Tibial artery (tissue), 4 donors: ENCODE measurements at regions not wholly inside any gene's neighbourhood (a gene's known extent, or its start where the extent isn't known, plus 50 kb on each side); places are given as distances from the start of the nearest gene placed in this dataset.

Experiments
- DNase-seq, 2 donors: peaks; one replicate each; pipeline ENCODE4 v3.0.0-alpha.2; 2019
- H3K27ac ChIP-seq, 2 donors: fragments of 200-600 bp; sonication (generic) in 1 of 2; 1 replicate in 1 of 2; 2 replicates in 1 of 2; pipeline ENCODE4 v1.5.1; 2018 to 2019; ENCODE audit warnings: mild to moderate bottlenecking in 1 of 2
- H3K27me3 ChIP-seq, 2 donors: fragments of 200-600 bp; sonication (generic) in 1 of 2; one replicate each; pipeline versions ENCODE4 v1.5.1 to v1.6.0; 2016 to 2019
- H3K36me3 ChIP-seq, 3 donors: fragments of 200-600 bp; sonication (generic) in 2 of 3; one replicate each; pipeline ENCODE4 v1.5.1; 2016 to 2019; ENCODE audit warnings: mild to moderate bottlenecking in 2 of 3
- H3K4me1 ChIP-seq, 4 donors: fragments of 200-600 bp; sonication (generic) in 2 of 4; 1 replicate in 3 of 4; 2 replicates in 1 of 4; pipeline ENCODE4 v1.5.1; 2016 to 2019
- H3K4me3 ChIP-seq, 2 donors: fragments of 200-600 bp; sonication (generic) in 1 of 2; 1 replicate in 1 of 2; 2 replicates in 1 of 2; pipeline ENCODE4 v1.5.1; 2018 to 2019; ENCODE audit warnings: mild to moderate bottlenecking in 2 of 2
- H3K9me3 ChIP-seq, 3 donors: fragments of 200-600 bp; sonication (generic) in 1 of 3; one replicate each; pipeline ENCODE4 v1.5.1; 2016 to 2019
- intact Hi-C: fragments of 100-400 bp; cut with DNase I; formaldehyde crosslinking; loops from one replicate; pipeline ENCODE4 v1.15.0; 2023; ENCODE audit warnings: low total_unique reads
- TF ChIP-seq, protein P1 (sequence below), 2 experiments: fragments of 200-600 bp in 1 of 2; fragments of 450-650 bp in 1 of 2; IDR thresholded peaks; one replicate each; pipeline ENCODE4 v1.5.1; 2017 to 2019; ENCODE audit warnings: antibody characterized with exemption in 2 of 2, mild to moderate bottlenecking in 1 of 2, moderate library complexity in 1 of 2

DNA sequence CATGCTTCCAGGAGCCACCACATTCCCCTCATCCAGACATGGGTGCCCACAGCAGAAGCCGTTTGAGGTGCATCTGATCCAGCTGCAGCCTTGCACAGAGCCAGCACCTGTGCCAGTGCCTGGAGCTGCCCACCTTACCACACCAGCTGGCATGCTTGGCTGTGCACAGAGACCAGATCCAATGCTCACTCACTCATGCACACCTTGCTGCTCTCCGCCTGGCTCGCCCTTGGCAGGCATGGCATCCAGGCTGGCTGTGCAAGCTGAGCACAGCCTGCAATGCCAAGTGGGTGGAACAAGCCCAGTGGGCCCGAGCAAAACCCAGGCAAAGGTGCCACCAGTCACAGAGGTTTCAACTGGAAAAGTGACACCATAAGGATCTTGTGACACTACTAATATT lies 66.9 kb upstream of the SEMA3A start:
- intact Hi-C loops: no loop called here
- TF ChIP-seq, protein P1, sequence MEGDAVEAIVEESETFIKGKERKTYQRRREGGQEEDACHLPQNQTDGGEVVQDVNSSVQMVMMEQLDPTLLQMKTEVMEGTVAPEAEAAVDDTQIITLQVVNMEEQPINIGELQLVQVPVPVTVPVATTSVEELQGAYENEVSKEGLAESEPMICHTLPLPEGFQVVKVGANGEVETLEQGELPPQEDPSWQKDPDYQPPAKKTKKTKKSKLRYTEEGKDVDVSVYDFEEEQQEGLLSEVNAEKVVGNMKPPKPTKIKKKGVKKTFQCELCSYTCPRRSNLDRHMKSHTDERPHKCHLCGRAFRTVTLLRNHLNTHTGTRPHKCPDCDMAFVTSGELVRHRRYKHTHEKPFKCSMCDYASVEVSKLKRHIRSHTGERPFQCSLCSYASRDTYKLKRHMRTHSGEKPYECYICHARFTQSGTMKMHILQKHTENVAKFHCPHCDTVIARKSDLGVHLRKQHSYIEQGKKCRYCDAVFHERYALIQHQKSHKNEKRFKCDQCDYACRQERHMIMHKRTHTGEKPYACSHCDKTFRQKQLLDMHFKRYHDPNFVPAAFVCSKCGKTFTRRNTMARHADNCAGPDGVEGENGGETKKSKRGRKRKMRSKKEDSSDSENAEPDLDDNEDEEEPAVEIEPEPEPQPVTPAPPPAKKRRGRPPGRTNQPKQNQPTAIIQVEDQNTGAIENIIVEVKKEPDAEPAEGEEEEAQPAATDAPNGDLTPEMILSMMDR (IDR thresholded peaks at IDR 0.05): no peak
- DNase-seq: no peak

DNA sequence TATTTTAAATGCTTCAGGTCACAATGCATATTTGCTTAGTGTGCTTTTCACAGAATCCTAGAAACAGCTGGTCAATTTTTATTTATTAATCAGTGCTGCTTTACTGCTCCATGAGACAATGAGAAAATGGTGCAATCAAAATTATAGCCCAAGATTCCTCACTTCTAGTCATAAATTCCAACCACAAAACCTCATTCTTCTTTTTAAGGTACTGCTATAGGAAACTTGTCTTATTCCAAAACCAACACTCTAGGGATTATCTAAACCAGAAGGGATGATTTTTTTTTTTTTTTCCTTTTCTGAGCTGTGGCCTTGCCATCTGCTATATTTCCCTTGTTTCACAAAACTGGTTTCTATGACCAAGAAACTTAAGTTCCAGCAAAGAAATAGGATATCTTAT lies 64.0 kb upstream of the SEMA3A start:
- no peak overlapping the region for H3K27ac ChIP-seq
- H3K36me3 ChIP-seq: no peaks in the 10 kb centered on the region
- no peak overlapping the region for H3K4me3 ChIP-seq
- H3K9me3 ChIP-seq: no peaks in the 10 kb centered on the region
- H3K27me3 ChIP-seq: no peaks in the 10 kb centered on the region
- intact Hi-C loops: no loop called here
- TF ChIP-seq, protein P1 (IDR thresholded peaks at IDR 0.05): no peak
- no peaks in the 10 kb centered on the region for H3K4me1 ChIP-seq
- DNase-seq: no peak

More for the DNA sequence above, 66.9 kb upstream of the SEMA3A start:
- Histone ChIP-seq H3K4me1 (no peaks in the 10 kb centered on the region), H3K27ac (no peak overlapping the region), H3K36me3 (no peaks in the 10 kb centered on the region), H3K4me3 (no peak overlapping the region), H3K9me3 (no peaks in the 10 kb centered on the region), H3K27me3 (no peaks in the 10 kb centered on the region)

DNA sequence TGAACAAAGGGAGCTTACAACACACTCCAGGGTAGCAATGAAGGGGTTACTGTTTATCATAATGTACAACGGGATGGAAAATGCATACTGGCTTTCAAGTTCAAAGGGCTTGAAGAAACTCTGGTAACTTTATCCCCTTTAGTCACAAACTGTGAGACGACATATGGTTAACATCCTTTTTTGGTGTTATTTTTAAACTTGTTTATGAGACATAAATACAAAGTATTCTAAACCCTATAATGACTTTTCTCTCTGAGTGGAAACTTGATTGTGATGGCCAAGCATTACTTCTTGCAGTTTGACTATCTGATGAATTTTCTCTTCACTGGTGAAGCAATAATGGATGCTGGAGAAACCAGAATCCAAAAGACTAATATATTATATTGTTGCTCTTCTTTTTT lies 62.0 kb upstream of the SEMA3A start:
- TF ChIP-seq, protein P1 (IDR thresholded peaks at IDR 0.05): no peak
- no peaks in the 10 kb centered on the region for H3K27me3 ChIP-seq
- no peak overlapping the region for H3K27ac ChIP-seq
- H3K4me1 ChIP-seq: no peaks in the 10 kb centered on the region
- intact Hi-C loops: no loop called here
- no peaks in the 10 kb centered on the region for H3K9me3 ChIP-seq
- H3K4me3 ChIP-seq: no peak overlapping the region
- H3K36me3 ChIP-seq: no peaks in the 10 kb centered on the region
- DNase-seq: no peak

DNA sequence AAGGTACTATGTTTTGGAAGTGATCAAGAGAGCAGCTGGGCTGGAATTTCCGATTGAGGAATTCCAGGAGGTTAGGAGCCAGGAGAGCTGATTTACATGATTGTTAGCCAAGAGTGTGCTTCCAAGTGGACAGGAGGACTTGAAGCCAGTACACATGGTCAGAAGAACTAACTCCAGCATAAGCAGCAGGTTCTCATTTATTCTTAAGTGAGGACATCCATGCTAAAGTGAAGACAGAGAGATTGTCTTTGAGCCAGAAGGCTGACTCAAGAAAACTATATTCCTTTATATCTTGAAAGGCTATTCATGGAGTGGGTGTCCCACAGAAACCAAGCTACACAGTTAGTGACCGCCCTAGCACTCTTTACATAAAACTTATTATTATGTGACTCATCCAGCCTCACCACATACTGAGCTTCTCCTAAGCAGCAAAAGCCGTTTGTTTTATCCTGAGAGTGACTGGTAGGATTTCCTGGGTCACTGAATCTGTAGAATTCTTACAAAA lies 56.7 kb upstream of the SEMA3A start:
- H3K36me3 ChIP-seq: no peaks in the 10 kb centered on the region
- no peak for DNase-seq
- no peak overlapping the region for H3K27ac ChIP-seq
- no peak overlapping the region for H3K4me3 ChIP-seq
- H3K4me1 ChIP-seq: no peaks in the 10 kb centered on the region
- no peaks in the 10 kb centered on the region for H3K27me3 ChIP-seq
- TF ChIP-seq, protein P1 (IDR thresholded peaks at IDR 0.05): no peak
- H3K9me3 ChIP-seq: no peaks in the 10 kb centered on the region
- intact Hi-C loops: no loop called here

DNA sequence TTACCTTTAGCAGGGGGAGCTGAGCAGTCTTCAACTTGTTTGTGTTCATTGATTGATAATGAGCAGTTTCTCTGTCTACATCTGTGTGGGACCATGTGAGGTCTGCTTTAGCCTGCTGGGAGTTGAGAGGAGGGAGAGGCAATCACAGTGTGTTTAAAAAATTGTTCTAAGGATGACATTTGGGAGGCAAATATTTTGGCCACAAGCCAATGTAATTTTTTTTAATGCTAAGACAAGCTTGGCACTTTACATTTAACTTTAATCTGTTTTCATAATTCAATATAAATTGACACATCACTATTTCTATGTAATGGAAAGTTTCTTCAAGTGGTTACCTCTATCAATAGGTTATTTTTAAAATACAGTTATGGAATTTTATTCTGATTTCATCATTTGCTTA lies 55.9 kb upstream of the SEMA3A start:
- no peak overlapping the region for H3K4me3 ChIP-seq
- DNase-seq: no peak
- H3K27ac ChIP-seq: no peak overlapping the region
- TF ChIP-seq, protein P1 (IDR thresholded peaks at IDR 0.05): no peak
- no peaks in the 10 kb centered on the region for H3K4me1 ChIP-seq
- H3K36me3 ChIP-seq: no peaks in the 10 kb centered on the region
- no peaks in the 10 kb centered on the region for H3K27me3 ChIP-seq
- peaks cover 0 to 6% (median 6%) of the 10 kb centered on the region in 3 donors for H3K9me3 ChIP-seq
- intact Hi-C loops: no loop called here

DNA sequence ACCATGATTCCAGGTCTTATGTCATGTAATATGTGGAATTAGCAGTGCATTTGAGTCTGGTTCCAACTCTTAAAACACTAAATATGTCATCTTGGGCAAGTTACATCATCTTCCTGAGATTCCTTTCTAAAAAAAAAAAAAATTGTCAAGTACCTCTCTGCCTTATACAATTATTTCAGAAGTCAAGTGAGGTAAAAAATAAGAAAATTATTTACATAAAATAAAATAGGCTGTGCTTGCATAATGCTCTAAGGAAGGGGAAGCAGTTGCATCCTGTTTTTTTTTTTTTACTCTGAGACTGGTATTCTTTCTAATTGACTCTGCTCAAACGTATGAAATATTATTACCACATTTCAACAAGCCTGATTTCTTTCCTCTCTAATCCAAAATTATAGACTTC lies 55.1 kb upstream of the SEMA3A start:
- intact Hi-C loops: no loop called here
- H3K27ac ChIP-seq: no peak overlapping the region
- no peak for DNase-seq
- H3K27me3 ChIP-seq: no peaks in the 10 kb centered on the region
- peaks cover 0 to 8% (median 7%) of the 10 kb centered on the region in 3 donors for H3K9me3 ChIP-seq
- no peaks in the 10 kb centered on the region for H3K4me1 ChIP-seq
- TF ChIP-seq, protein P1 (IDR thresholded peaks at IDR 0.05): no peak
- no peak overlapping the region for H3K4me3 ChIP-seq
- no peaks in the 10 kb centered on the region for H3K36me3 ChIP-seq
